Lung (tissue), 11 donors: ENCODE measurements at regions not wholly inside any gene's neighbourhood (a gene's known extent, or its start where the extent isn't known, plus 50 kb on each side); places are given as distances from the start of the nearest gene placed in this dataset.
"Not testable (repeated sequence)": the region's sequence is repeated elsewhere in the genome, so short reads cannot be mapped to it uniquely, and the experiment has no call there.

Experiments
- ATAC-seq: fragments of 200-7000 bp; cut with Tn5 transposase; one replicate; pipeline ENCODE4 v1.9.1; 2020; ENCODE audit warnings: moderate number of reproducible peaks; ENCODE audit not compliant: insufficient read depth, low FRiP score
- DNase-seq, 3 donors: peaks; one replicate each; pipeline ENCODE4 v3.0.0-alpha.2; 2013 to 2017
- H3K27ac ChIP-seq, 2 donors: one replicate each; pipeline ENCODE4 v1.5.1; 2013; ENCODE audit warnings: mild to moderate bottlenecking in 2 of 2, moderate library complexity in 2 of 2, control low read depth in 1 of 2, inconsistent platforms in 1 of 2, low read depth in 1 of 2, low read length in 1 of 2
- H3K27me3 ChIP-seq, 3 donors: one replicate each; pipeline ENCODE4 v1.5.1; 2013; ENCODE audit warnings: low read length in 2 of 3; ENCODE audit not compliant: control insufficient read depth in 3 of 3, insufficient read depth in 3 of 3
- H3K36me3 ChIP-seq, 4 donors: one replicate each; pipeline ENCODE4 v1.5.1; 2013; ENCODE audit warnings: low read length in 4 of 4, mild to moderate bottlenecking in 1 of 4, moderate library complexity in 1 of 4; ENCODE audit not compliant: control insufficient read depth in 4 of 4, insufficient read depth in 4 of 4
- H3K4me1 ChIP-seq, 5 donors: one replicate each; pipeline ENCODE4 v1.5.1; 2013; ENCODE audit warnings: low read length in 5 of 5, mild to moderate bottlenecking in 2 of 5, moderate library complexity in 1 of 5; ENCODE audit not compliant: control insufficient read depth in 5 of 5, insufficient read depth in 5 of 5
- H3K4me3 ChIP-seq: one replicate; pipeline ENCODE4 v1.5.1; 2013; ENCODE audit warnings: mild to moderate bottlenecking, control low read depth, moderate library complexity
- H3K9ac ChIP-seq, 2 donors: one replicate each; pipeline ENCODE4 v1.5.1; 2013; ENCODE audit warnings: low read length in 2 of 2, control low read depth in 1 of 2; ENCODE audit not compliant: insufficient read depth in 1 of 2
- H3K9me3 ChIP-seq, 4 donors: one replicate each; pipeline ENCODE4 v1.5.1; 2013; ENCODE audit warnings: low read length in 3 of 4, mild to moderate bottlenecking in 1 of 4, moderate library complexity in 1 of 4; ENCODE audit not compliant: control insufficient read depth in 4 of 4, insufficient read depth in 3 of 4
- CTCF ChIP-seq: IDR thresholded peaks from 2 replicates; pipeline ENCODE4 v1.5.1; 2012; ENCODE audit warnings: mild to moderate bottlenecking; ENCODE audit errors: control extremely low read depth, extremely low read depth
- WGBS, 2 donors: extraction: QIAGEN DNeasy Blood & Tissue Kit; methylation state at CpG; one replicate each; pipeline ENCODE4 v1.1.7; 2013; 5-methylcytosine and 5-hydroxymethylcytosine counted together
- donor health status: control.
- donor health status: control.
- donor health status: Bipolar disorder and iron deficiency.
- donor health status: healthy.
- donor health status: DM: yes; HTN: yes; CAD: no.

- peaks cover 0 to 3% (median 0%) of the 10 kb centered on the region in 5 donors for H3K4me1 ChIP-seq
- DNase-seq (no peak), ATAC-seq (no peak)
- no peak for TF ChIP-seq CTCF
- H3K27ac ChIP-seq = no peak overlapping the region
- H3K36me3 ChIP-seq = peaks cover 0 to 2% (median 0%) of the 10 kb centered on the region in 4 donors
- H3K9ac ChIP-seq = no peak overlapping the region
- no peaks in the 10 kb centered on the region for H3K9me3 ChIP-seq
- no peak overlapping the region for H3K4me3 ChIP-seq
- WGBS, 2 donors = 68 to 87% methylated on average over 2 of the region's 2 CpGs
- H3K27me3 ChIP-seq = no peaks in the 10 kb centered on the region
These were observed 55.4 kb upstream of the CYP2D6 start for GRCh38 chr22:42185915-42186439.

- 93 to 98% methylated on average over 4 of the region's 4 CpGs for WGBS, 2 donors
- TF ChIP-seq CTCF = no peak
- peaks cover 0 to 2% (median 0%) of the 10 kb centered on the region in 5 donors for H3K4me1 ChIP-seq
- no peak overlapping the region for H3K9ac ChIP-seq
- H3K36me3 ChIP-seq = peaks cover 0 to 2% (median 0%) of the 10 kb centered on the region in 4 donors
- no peaks in the 10 kb centered on the region for H3K27me3 ChIP-seq
- H3K9me3 ChIP-seq = no peaks in the 10 kb centered on the region
- no peak overlapping the region for H3K27ac ChIP-seq
- no peak for DNase-seq
- H3K4me3 ChIP-seq = no peak overlapping the region
- no peak for ATAC-seq
These were observed 54.2 kb upstream of the CYP2D6 start for GRCh38 chr22:42184852-42185251.

GRCh38 chr22:42183461-42184059 is 53.0 kb upstream of the CYP2D6 start:
- not testable (repeated sequence) for H3K4me3 ChIP-seq, H3K9me3 ChIP-seq, DNase-seq, H3K4me1 ChIP-seq, ATAC-seq, H3K9ac ChIP-seq, H3K36me3 ChIP-seq, H3K27ac ChIP-seq, H3K27me3 ChIP-seq
- 87 to 91% methylated on average over 11 of the region's 11 CpGs for WGBS, 2 donors

- TF ChIP-seq CTCF = no peak
- H3K4me3 ChIP-seq = no peak overlapping the region
- WGBS, 2 donors = 67 to 71% methylated on average over 6 of the region's 6 CpGs
- peak; percentile 19 for ATAC-seq
- no peak overlapping the region for H3K27ac ChIP-seq
- H3K9ac ChIP-seq = no peak overlapping the region
- H3K4me1 ChIP-seq = peaks cover 0 to 9% (median 5%) of the 10 kb centered on the region in 5 donors
- H3K36me3 ChIP-seq = peaks cover 0 to 6% (median 2%) of the 10 kb centered on the region in 4 donors
- no peaks in the 10 kb centered on the region for H3K27me3 ChIP-seq
- peak in 1 of 3 donors; percentile 35 for DNase-seq
- no peaks in the 10 kb centered on the region for H3K9me3 ChIP-seq
These were observed 49.8 kb upstream of the CYP2D6 start for GRCh38 chr22:42180349-42180842.
